HG03108 (cell line): ENCODE measurements at regions not wholly inside any gene's neighbourhood (a gene's known extent, or its start where the extent isn't known, plus 50 kb on each side); places are given as distances from the start of the nearest gene placed in this dataset.
"Not testable (repeated sequence)": the region's sequence is repeated elsewhere in the genome, so short reads cannot be mapped to it uniquely, and the experiment has no call there.

ENCODE experiments used
- ATAC-seq: cut with Tn5 transposase; IDR thresholded peaks from one replicate; pipeline ENCODE4 v1.9.1; 2021; ENCODE audit warnings: moderate library complexity; ENCODE audit not compliant: unreplicated experiment

- ATAC-seq = no peak
Measured at GRCh38 chr1:217138799-217139466, 415.7 kb upstream of the ESRRG start.

DNA sequence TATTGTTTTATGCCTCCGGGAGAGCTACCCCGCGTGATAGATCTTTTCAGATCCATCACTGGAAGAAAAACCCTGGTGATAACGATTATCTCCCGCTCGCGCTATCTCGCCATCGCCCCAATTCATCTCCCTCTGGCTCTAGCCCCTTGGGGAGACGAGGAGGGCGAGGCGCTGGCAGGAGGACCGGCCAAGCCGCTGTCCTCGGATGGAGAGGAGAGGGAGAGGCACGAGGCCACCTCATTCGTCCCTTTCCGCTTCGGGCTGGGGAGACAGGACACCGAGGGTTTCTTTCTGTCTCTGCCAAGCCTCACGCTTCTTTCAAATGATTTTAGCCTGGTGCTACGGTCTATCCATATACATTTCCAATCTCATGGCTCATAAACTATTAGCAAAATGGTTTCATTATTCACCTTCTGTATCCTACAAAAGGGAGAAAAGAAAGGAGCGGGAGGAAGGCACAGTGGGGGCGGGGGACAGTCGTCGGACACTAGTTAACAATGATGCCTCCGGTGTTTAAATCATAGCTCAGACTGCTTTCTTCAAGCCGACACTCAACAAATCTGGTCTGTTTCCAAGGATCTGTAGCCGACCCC is 415.0 kb upstream of the ESRRG start:
- ATAC-seq = no peak

GRCh38 chr1:217137210-217137881 is 414.1 kb upstream of the ESRRG start:
- no peak for ATAC-seq

GRCh38 chr1:217136895-217137205 is 413.6 kb upstream of the ESRRG start:
- ATAC-seq = no peak

GRCh38 chr1:217135987-217136894 is 413.0 kb upstream of the ESRRG start:
- ATAC-seq = no peak

DNA sequence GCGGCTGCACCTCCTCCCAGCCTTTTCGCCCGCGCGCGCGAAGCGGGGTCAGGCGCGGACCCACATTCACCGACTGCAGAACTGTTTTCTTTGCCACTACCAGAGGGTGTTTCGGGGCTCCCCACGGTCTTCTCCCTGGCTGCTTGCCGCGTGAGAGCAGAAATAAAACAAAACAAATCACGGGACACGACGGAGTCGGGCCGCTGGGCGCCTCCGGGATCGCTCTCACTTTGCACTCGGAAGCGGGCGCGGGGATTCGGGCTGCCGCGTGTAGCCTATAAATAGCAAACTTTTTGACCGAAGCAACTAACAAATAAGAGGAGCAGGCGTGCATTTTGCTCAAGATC is 412.3 kb upstream of the ESRRG start:
- ATAC-seq = no peak

DNA sequence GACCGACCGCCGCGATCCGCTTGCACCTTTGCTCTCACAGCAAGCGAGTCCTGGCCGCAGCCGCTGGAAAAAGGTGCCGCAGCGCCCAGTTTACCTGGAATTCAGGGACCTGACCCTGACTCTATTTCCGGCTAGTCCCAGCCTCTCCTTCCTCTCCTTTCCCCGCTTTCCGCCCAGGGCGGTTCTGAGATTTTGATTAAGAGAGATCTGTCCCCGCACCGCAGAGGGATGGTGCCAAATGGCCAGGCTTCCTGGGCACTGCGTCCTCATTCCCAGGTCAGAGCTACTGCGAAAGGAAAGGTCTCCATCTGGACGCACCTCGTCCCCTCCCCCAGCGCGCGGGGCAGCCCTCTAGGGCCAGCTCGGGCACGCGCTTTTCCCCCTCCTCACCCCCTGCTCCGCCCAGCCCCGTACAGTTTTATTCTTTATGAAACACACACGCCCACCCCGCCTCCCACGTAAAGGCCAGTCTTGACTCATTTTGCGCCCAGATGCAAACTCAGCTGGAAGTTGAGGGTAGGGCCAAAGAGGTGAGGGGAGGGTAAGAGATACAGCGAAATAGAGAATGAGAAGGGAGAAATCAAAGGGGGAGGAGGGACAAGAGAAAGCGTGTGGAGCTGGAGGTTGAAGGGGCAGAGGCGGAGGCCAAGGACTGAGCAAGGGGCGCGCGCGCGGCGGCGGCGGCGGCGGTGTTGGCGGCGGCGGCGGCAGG is 411.8 kb upstream of the ESRRG start:
- no peak for ATAC-seq

DNA sequence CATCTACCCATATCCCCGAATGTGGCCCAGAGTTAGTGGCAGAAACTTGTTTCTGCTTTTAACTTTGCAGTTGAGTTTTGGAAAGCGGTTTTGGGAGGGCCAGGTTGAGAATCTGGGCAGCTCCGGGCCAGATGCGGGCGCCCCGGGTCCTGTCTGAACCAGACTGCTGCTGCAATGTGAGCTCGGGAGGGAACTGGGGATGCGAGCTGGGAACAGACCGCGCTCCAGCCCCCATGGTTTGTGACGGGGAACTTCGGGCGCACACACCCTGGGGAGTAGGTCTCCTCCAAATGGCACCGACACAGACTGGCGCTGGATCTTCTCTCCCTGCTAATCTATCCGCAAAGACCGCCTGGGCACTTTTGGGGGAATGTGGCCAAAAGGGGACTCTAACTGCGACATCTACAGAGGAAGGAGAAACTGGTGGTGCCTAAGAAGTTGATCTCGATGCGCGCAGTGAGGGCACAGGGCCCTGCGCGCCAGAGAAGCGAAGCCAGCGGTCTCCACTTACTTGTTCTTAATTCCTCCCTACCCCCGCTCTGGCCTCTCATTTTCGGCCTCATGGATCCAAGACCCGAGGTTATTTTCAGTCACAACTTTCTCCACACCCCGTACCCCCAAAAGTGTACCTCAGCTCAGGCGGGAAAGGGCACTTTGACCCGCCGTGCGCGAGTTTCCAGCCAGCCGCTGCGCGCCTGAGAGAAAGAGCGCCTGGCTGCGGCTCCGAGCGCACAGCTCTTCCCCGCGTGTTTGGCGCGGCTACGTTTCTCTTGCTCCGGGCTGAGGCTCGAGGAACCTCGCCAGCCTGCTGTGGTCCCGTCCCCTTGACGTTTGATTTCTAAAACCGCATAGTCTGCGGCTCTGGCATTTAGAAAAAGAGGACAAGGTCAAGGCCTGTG is 411.0 kb upstream of the ESRRG start:
- ATAC-seq = no peak

DNA sequence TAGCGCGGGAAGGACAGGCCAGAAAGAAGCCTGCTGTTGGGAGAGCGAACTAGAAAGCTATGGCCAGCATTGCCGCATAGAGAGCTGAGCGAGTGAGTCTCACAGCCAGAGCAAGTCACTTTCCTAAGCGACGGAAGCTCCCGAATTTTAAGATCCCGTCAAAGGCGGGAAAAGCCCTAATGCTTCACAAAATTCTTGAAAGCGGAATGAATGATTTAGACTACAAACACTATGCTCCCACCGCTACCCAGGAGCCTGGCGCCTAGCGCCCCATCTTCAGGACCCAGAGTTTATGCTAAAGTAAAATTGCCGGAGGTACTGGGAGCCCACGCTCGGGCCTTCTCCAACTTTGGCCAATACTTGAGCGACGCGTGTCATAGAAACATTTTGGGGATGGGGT is 409.9 kb upstream of the ESRRG start:
- ATAC-seq = no peak

- not testable (repeated sequence) for ATAC-seq
Measured at GRCh38 chr1:217123340-217123739, 400.1 kb upstream of the ESRRG start.

DNA sequence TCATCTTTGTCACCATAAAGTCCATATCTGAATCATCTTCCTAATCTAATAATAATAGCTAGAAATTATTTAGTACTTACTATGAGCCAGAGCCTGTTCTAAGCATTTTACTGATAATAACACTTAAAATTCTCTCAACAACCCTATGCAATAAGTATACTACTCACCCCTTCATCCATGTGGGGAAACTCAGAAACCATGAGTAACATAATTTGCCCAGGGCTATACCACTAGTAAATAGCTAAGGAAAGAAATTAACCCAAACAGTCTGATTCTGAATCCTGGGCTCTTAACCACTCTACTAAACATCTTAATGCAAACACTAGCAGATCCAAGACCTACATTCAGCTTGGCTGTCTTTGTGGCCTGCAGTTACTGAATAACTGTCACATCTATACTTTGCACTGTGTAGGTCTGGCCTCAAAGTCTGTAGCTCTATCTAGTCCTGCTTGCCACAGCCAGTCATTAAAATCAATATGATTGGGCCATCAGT is 394.8 kb upstream of the ESRRG start:
- ATAC-seq = no peak

GRCh38 chr1:217115404-217116380 is 392.5 kb upstream of the ESRRG start:
- ATAC-seq = no peak

DNA sequence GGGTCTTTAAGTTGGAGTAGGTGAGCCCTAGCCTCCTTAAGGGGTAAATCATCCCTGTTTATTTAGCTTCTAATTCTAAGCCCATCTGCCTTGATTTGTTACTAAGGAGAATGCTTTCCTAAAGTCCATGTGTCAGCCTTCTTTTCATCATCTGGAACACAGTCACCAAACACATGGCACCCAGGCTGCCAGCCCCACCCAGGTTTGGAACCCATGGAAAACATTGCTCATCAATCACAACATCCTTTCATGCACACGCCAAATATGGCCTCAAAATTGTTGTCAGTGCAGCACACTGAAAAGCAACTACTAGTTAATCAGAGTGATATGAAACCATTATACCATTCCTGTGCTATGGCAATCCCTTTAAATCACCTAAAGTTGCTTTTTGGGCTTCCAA is 386.7 kb upstream of the ESRRG start:
- no peak for ATAC-seq

- ATAC-seq = no peak
Measured at GRCh38 chr1:217106231-217106901, 383.1 kb upstream of the ESRRG start.

GRCh38 chr1:217105437-217105836 is 382.2 kb upstream of the ESRRG start:
- no peak for ATAC-seq

DNA sequence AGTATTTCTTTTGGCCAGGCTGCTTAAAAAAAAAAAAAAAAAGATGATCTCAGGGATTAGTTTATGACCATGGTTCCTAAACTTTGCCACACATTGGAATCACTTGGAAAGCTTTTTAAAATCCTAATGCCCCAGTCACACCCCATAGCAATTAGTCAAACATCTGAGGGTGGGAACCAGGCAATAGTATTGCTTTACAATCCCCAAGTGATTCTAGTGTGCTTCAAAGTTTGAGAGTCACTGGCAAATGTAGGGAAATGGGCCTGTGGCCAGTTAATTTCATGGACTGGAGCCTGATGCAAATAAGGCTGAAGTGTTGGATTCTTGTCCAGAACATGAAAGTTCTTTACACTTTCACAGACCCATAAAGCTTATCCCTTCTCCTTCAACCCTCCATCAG is 374.6 kb upstream of the ESRRG start:
- no peak for ATAC-seq

DNA sequence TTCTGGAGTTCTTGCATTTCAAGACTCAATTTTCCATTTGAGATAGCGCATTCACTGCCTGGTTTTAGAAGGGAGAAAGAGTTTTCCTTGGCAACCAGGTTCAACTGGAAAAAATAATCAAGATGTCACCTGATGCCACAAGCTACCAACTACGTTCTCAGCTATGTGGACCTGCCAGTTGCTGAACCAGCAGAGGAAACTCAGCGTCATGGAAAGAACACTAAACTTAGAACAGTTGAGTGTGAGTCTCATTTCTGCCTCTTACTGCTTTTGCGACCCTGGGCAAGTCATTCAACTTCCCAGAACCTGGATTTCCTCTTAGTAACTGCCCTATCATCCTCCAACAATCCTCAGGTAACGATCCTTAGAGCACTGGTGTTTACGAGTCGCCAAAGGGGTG is 373.0 kb upstream of the ESRRG start:
- no peak for ATAC-seq

- no peak for ATAC-seq
Measured at GRCh38 chr1:217095050-217095622, 371.9 kb upstream of the ESRRG start.
